GM12872 (cell line): ENCODE measurements at regions not wholly inside any gene's neighbourhood (a gene's known extent, or its start where the extent isn't known, plus 50 kb on each side); places are given as distances from the start of the nearest gene placed in this dataset.

ENCODE experiments used
- CTCF ChIP-seq: IDR thresholded peaks from 3 replicates; pipeline ENCODE4 v1.5.1; 2011; ENCODE audit warnings: low read depth, mild to moderate bottlenecking, low read length, moderate library complexity; ENCODE audit not compliant: insufficient read depth

GRCh38 chr6:43838276-43839036, 68.4 kb downstream of the VEGFA start:
- TF ChIP-seq CTCF = peak; percentile 57; the same call in 2 of the 3 replicates

- TF ChIP-seq CTCF = no peak
Observed at GRCh38 chr6:43837507-43837906, 67.5 kb downstream of the VEGFA start.

GRCh38 chr6:43836507-43837240, 66.7 kb downstream of the VEGFA start:
- no peak for TF ChIP-seq CTCF
